HG03378 (cell line): ENCODE measurements at regions not wholly inside any gene's neighbourhood (a gene's known extent, or its start where the extent isn't known, plus 50 kb on each side); places are given as distances from the start of the nearest gene placed in this dataset.

Experiments used
- ATAC-seq: cut with Tn5 transposase; IDR thresholded peaks from one replicate; pipeline ENCODE4 v1.9.1; 2021; ENCODE audit warnings: mild to moderate bottlenecking, moderate library complexity; ENCODE audit not compliant: unreplicated experiment

- ATAC-seq = no peak
These were observed 586.1 kb upstream of the CELF2 start for GRCh38 chr10:10431422-10432066.

GRCh38 chr10:10432296-10433035, 585.2 kb upstream of the CELF2 start:
- ATAC-seq = no peak

GRCh38 chr10:10434312-10434711, 583.4 kb upstream of the CELF2 start:
- ATAC-seq = no peak

- ATAC-seq = no peak
These were observed 579.8 kb upstream of the CELF2 start for GRCh38 chr10:10437886-10438285.

- ATAC-seq = no peak
These were observed 579.2 kb upstream of the CELF2 start for GRCh38 chr10:10438335-10439100.

- ATAC-seq = no peak
These were observed 560.8 kb upstream of the CELF2 start for GRCh38 chr10:10456856-10457255.

- no peak for ATAC-seq
These were observed 557.2 kb upstream of the CELF2 start for GRCh38 chr10:10460451-10460850.

- no peak for ATAC-seq
These were observed 555.3 kb upstream of the CELF2 start for GRCh38 chr10:10462151-10462941.

GRCh38 chr10:10471758-10472157, 545.9 kb upstream of the CELF2 start:
- ATAC-seq = no peak

- ATAC-seq = no peak
These were observed 541.9 kb upstream of the CELF2 start for GRCh38 chr10:10475812-10476211.

GRCh38 chr10:10477844-10478243, 539.8 kb upstream of the CELF2 start:
- no peak for ATAC-seq

GRCh38 chr10:10479465-10479864, 538.2 kb upstream of the CELF2 start:
- ATAC-seq = no peak

GRCh38 chr10:10482613-10483012, 535.1 kb upstream of the CELF2 start:
- ATAC-seq = no peak

GRCh38 chr10:10489076-10489475, 528.6 kb upstream of the CELF2 start:
- ATAC-seq = no peak

GRCh38 chr10:10489805-10490571, 527.7 kb upstream of the CELF2 start:
- no peak for ATAC-seq

GRCh38 chr10:10490581-10490980, 527.1 kb upstream of the CELF2 start:
- no peak for ATAC-seq

- no peak for ATAC-seq
These were observed 525.3 kb upstream of the CELF2 start for GRCh38 chr10:10492420-10492819.

- no peak for ATAC-seq
These were observed 523.8 kb upstream of the CELF2 start for GRCh38 chr10:10493833-10494232.

- no peak for ATAC-seq
These were observed 520.4 kb upstream of the CELF2 start for GRCh38 chr10:10497245-10497644.

- no peak for ATAC-seq
These were observed 518.9 kb upstream of the CELF2 start for GRCh38 chr10:10498781-10499180.
